NCI-H510A (cell line): ENCODE measurements at regions not wholly inside any gene's neighbourhood (a gene's known extent, or its start where the extent isn't known, plus 50 kb on each side); places are given as distances from the start of the nearest gene placed in this dataset.

Experiments
- DNase-seq: peaks from one replicate; lab custom pipeline; 2025; lab: John Stamatoyannopoulos, UW

DNA sequence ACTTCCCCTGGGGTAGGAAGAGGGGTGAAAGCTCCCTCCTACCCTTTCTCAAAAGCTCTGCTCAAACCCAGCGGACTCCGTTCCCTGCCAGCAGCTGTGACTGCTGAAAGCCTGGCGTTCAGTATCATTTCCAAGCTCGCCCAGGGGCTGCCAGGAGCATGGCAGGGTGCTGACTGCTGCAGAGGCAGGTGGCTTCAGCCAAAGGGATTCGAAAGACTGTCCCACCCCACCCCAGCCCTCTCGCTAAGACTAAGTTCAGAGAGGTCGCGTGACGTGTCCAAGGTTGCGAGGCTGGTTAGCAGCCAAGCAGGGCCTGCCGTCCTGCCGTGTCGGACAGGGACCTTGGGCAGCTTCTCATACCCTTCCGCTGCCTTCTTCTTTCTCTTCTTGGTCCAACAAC, 72.3 kb upstream of the RAB12 start:
- no peak for DNase-seq

DNA sequence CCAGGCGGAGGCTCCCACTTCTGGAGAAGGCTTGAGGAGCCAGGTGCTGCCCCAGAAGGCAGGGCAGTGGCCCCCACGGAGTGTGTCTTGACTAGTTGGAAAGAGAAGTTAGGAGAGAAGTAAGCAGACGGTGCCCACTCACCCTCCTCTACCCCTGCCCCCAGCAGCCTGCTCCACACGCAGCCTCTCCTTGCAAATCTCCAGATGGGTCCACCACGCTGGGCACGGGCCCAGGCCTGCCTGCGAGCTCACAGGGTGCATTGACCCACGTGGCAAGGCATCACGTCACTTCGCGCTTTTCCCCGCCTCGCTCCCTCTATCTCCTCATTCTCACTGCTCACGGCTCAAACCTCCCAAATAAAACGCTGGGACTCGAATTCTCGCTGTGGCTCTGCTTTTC, 71.8 kb upstream of the RAB12 start:
- DNase-seq: no peak

GRCh38 chr18:8538935-8539334, 70.3 kb upstream of the RAB12 start:
- DNase-seq: no peak

- no peak for DNase-seq
Measured at GRCh38 chr18:8546677-8547076, 62.6 kb upstream of the RAB12 start.

- no peak for DNase-seq
Measured at GRCh38 chr18:8548186-8548585, 61.1 kb upstream of the RAB12 start.

DNA sequence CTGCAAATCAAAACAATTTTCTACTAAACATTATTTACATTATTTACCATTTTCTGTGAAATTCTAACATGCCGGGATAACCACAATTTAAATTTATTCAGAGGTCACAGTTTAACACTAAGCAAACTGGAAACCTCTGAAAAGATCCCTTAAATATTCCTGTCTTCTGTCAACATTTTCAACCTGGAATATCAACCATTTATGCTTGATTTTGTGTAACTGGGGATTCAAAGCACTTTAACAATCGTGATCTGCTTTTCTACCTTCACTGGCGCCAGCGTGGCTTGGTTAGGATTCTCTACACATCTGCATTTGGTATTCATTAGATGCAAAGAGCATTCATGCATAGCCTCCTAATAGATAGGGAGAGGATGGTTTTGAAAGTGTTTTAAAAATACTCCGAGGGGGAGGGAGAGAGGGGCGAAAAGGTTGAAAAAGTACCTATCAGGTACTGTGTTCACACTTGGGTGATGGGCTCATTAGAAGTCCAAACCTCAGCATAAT, 59.9 kb upstream of the RAB12 start:
- DNase-seq: no peak

GRCh38 chr18:8552151-8552550, 57.1 kb upstream of the RAB12 start:
- DNase-seq: no peak

DNA sequence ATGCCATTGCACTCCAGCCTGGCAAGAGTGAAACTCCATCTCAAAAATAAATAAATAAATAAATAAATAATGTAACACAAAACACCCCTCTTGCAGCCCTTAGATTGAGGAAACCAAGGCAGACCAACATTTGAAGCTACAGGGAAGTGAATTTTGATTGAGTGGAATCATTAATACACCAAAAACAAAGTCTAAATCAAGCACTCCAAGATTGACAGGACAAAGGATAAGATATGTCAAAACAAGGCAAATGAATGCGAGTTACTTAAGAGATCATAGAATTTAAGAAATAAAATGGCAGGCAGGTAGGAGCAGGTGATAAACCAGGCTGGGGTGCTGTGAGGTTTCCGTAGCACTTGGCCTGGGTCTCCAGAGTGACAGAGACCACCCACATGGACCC, 54.9 kb upstream of the RAB12 start:
- no peak for DNase-seq

GRCh38 chr18:8556424-8556823, 52.8 kb upstream of the RAB12 start:
- no peak for DNase-seq
